ENCODE measurements at regions not wholly inside any gene's neighbourhood (a gene's known extent, or its start where the extent isn't known, plus 50 kb on each side); places are given as distances from the start of the nearest gene placed in this dataset.

- Mint-ChIP-seq H3K9me3 (peaks cover 8% of the 10 kb centered on the region), H3K4me3 (no peak overlapping the region), H3K4me1 (no peaks in the 10 kb centered on the region), H3K36me3 (no peaks in the 10 kb centered on the region), H3K27me3 (no peaks in the 10 kb centered on the region), H3K27ac (no peak overlapping the region)
- DNase-seq = no peak
- CTCF ChIA-PET = interaction anchor here (0.6 kb wide), 1 partner anchor 28 kb away, joined by 3 read pairs; no protein-coding TSS in a partner anchor
Measured at GRCh38 chr18:60577457-60577856, 204.9 kb upstream of the MC4R start.

- Mint-ChIP-seq H3K27me3 (no peaks in the 10 kb centered on the region), H3K4me1 (no peaks in the 10 kb centered on the region), H3K9me3 (peaks cover 4% of the 10 kb centered on the region), H3K36me3 (no peaks in the 10 kb centered on the region), H3K27ac (no peak overlapping the region), H3K4me3 (no peak overlapping the region)
- CTCF ChIA-PET = no interaction called here
- DNase-seq = no peak
Measured at GRCh38 chr18:60585670-60586069, 213.1 kb upstream of the MC4R start.

GRCh38 chr18:60593249-60593648 is 220.7 kb upstream of the MC4R start:
- no peaks in the 10 kb centered on the region for H3K9me3 Mint-ChIP-seq
- no peak overlapping the region for H3K27ac Mint-ChIP-seq
- CTCF ChIA-PET = no interaction called here
- H3K27me3 Mint-ChIP-seq = no peaks in the 10 kb centered on the region
- H3K4me3 Mint-ChIP-seq = no peak overlapping the region
- no peaks in the 10 kb centered on the region for H3K4me1 Mint-ChIP-seq
- no peaks in the 10 kb centered on the region for H3K36me3 Mint-ChIP-seq
- no peak for DNase-seq

- no peaks in the 10 kb centered on the region for H3K27me3 Mint-ChIP-seq
- CTCF ChIA-PET = no interaction called here
- DNase-seq = no peak
- H3K4me3 Mint-ChIP-seq = no peak overlapping the region
- no peaks in the 10 kb centered on the region for H3K36me3 Mint-ChIP-seq
- H3K9me3 Mint-ChIP-seq = no peaks in the 10 kb centered on the region
- H3K27ac Mint-ChIP-seq = no peak overlapping the region
- no peaks in the 10 kb centered on the region for H3K4me1 Mint-ChIP-seq
Measured at GRCh38 chr18:60596928-60597327, 224.4 kb upstream of the MC4R start.

- H3K36me3 Mint-ChIP-seq = no peaks in the 10 kb centered on the region
- H3K27me3 Mint-ChIP-seq = no peaks in the 10 kb centered on the region
- H3K9me3 Mint-ChIP-seq = no peaks in the 10 kb centered on the region
- H3K4me1 Mint-ChIP-seq = no peaks in the 10 kb centered on the region
- DNase-seq = no peak
- H3K4me3 Mint-ChIP-seq = no peak overlapping the region
- CTCF ChIA-PET = no interaction called here
- H3K27ac Mint-ChIP-seq = no peak overlapping the region
Measured at GRCh38 chr18:60599267-60599666, 226.7 kb upstream of the MC4R start.

- Mint-ChIP-seq H3K36me3 (no peaks in the 10 kb centered on the region), H3K9me3 (no peaks in the 10 kb centered on the region)
- no peak for DNase-seq
Measured at GRCh38 chr18:60599995-60600394, 227.4 kb upstream of the MC4R start.

GRCh38 chr18:60601249-60601648 is 228.7 kb upstream of the MC4R start:
- no peaks in the 10 kb centered on the region for H3K36me3 Mint-ChIP-seq
- no peaks in the 10 kb centered on the region for H3K9me3 Mint-ChIP-seq
- H3K27me3 Mint-ChIP-seq = no peaks in the 10 kb centered on the region
- no peak for DNase-seq
- H3K4me3 Mint-ChIP-seq = no peak overlapping the region
- H3K27ac Mint-ChIP-seq = no peak overlapping the region
- CTCF ChIA-PET = no interaction called here
- H3K4me1 Mint-ChIP-seq = no peaks in the 10 kb centered on the region

More at GRCh38 chr18:60599995-60600394, 227.4 kb upstream of the MC4R start:
- no peak overlapping the region for H3K27ac Mint-ChIP-seq
- H3K27me3 Mint-ChIP-seq = no peaks in the 10 kb centered on the region
- no peaks in the 10 kb centered on the region for H3K4me1 Mint-ChIP-seq
- CTCF ChIA-PET = no interaction called here
- no peak overlapping the region for H3K4me3 Mint-ChIP-seq

GRCh38 chr18:60623331-60623730 is 250.8 kb upstream of the MC4R start:
- Mint-ChIP-seq H3K27ac (no peak overlapping the region), H3K36me3 (no peaks in the 10 kb centered on the region), H3K27me3 (no peaks in the 10 kb centered on the region), H3K4me3 (no peak overlapping the region), H3K4me1 (no peaks in the 10 kb centered on the region), H3K9me3 (peaks cover 3% of the 10 kb centered on the region)
- DNase-seq = no peak
- CTCF ChIA-PET = no interaction called here

GRCh38 chr18:60624207-60624606 is 251.6 kb upstream of the MC4R start:
- DNase-seq = no peak
- H3K4me1 Mint-ChIP-seq = no peaks in the 10 kb centered on the region
- no peaks in the 10 kb centered on the region for H3K36me3 Mint-ChIP-seq
- CTCF ChIA-PET = no interaction called here
- H3K9me3 Mint-ChIP-seq = peaks cover 3% of the 10 kb centered on the region
- H3K4me3 Mint-ChIP-seq = no peak overlapping the region
- no peak overlapping the region for H3K27ac Mint-ChIP-seq
- no peaks in the 10 kb centered on the region for H3K27me3 Mint-ChIP-seq

- CTCF ChIA-PET = no interaction called here
- Mint-ChIP-seq H3K9me3 (peaks cover 3% of the 10 kb centered on the region), H3K36me3 (no peaks in the 10 kb centered on the region), H3K4me1 (no peaks in the 10 kb centered on the region), H3K4me3 (no peak overlapping the region), H3K27me3 (no peaks in the 10 kb centered on the region), H3K27ac (no peak overlapping the region)
- DNase-seq = no peak
Measured at GRCh38 chr18:60639836-60640235, 267.3 kb upstream of the MC4R start.

GRCh38 chr18:60643009-60643408 is 270.4 kb upstream of the MC4R start:
- no peak for DNase-seq
- H3K27ac Mint-ChIP-seq = no peak overlapping the region
- no peaks in the 10 kb centered on the region for H3K4me1 Mint-ChIP-seq
- H3K36me3 Mint-ChIP-seq = no peaks in the 10 kb centered on the region
- H3K4me3 Mint-ChIP-seq = no peak overlapping the region
- CTCF ChIA-PET = no interaction called here
- no peaks in the 10 kb centered on the region for H3K27me3 Mint-ChIP-seq
- H3K9me3 Mint-ChIP-seq = no peaks in the 10 kb centered on the region

- H3K36me3 Mint-ChIP-seq = no peaks in the 10 kb centered on the region
- CTCF ChIA-PET = no interaction called here
- no peaks in the 10 kb centered on the region for H3K27me3 Mint-ChIP-seq
- no peak overlapping the region for H3K27ac Mint-ChIP-seq
- H3K4me1 Mint-ChIP-seq = no peaks in the 10 kb centered on the region
- H3K4me3 Mint-ChIP-seq = no peak overlapping the region
- no peak for DNase-seq
- H3K9me3 Mint-ChIP-seq = no peaks in the 10 kb centered on the region
Measured at GRCh38 chr18:60646725-60647124, 274.1 kb upstream of the MC4R start.

GRCh38 chr18:60649107-60649506 is 276.5 kb upstream of the MC4R start:
- Mint-ChIP-seq H3K4me3 (no peak overlapping the region), H3K4me1 (no peaks in the 10 kb centered on the region), H3K27ac (no peak overlapping the region), H3K27me3 (no peaks in the 10 kb centered on the region), H3K9me3 (no peaks in the 10 kb centered on the region), H3K36me3 (no peaks in the 10 kb centered on the region)
- CTCF ChIA-PET = no interaction called here
- DNase-seq = no peak

- Mint-ChIP-seq H3K27ac (no peak overlapping the region), H3K27me3 (no peaks in the 10 kb centered on the region), H3K36me3 (no peaks in the 10 kb centered on the region), H3K9me3 (no peaks in the 10 kb centered on the region), H3K4me3 (no peak overlapping the region), H3K4me1 (no peaks in the 10 kb centered on the region)
- no peak for DNase-seq
- CTCF ChIA-PET = no interaction called here
Measured at GRCh38 chr18:60649842-60650536, 277.4 kb upstream of the MC4R start.

GRCh38 chr18:60654298-60654697 is 281.7 kb upstream of the MC4R start:
- Mint-ChIP-seq H3K9me3 (no peaks in the 10 kb centered on the region), H3K27me3 (no peaks in the 10 kb centered on the region), H3K4me3 (no peak overlapping the region), H3K4me1 (no peaks in the 10 kb centered on the region), H3K27ac (no peak overlapping the region), H3K36me3 (no peaks in the 10 kb centered on the region)
- CTCF ChIA-PET = no interaction called here
- no peak for DNase-seq

GRCh38 chr18:60656553-60656952 is 284.0 kb upstream of the MC4R start:
- CTCF ChIA-PET = no interaction called here
- Mint-ChIP-seq H3K27ac (no peak overlapping the region), H3K4me1 (no peaks in the 10 kb centered on the region), H3K4me3 (no peak overlapping the region), H3K27me3 (no peaks in the 10 kb centered on the region), H3K36me3 (no peaks in the 10 kb centered on the region), H3K9me3 (no peaks in the 10 kb centered on the region)
- DNase-seq = no peak

Data from activated naive CD4-positive, alpha-beta T cell treated with anti-CD3 and anti-CD28 coated beads, Interleukin-2, amount 10 ng/mL, durations not matched to agents 7 days and 5 days (primary cell).